ENCODE measurements at regions not wholly inside any gene's neighbourhood (a gene's known extent, or its start where the extent isn't known, plus 50 kb on each side); places are given as distances from the start of the nearest gene placed in this dataset.

- peak overlapping the region in 1 of 2 donors; percentile 1 for H3K27ac ChIP-seq
Observed at GRCh38 chr12:19018302-19018970, 111.1 kb upstream of the PLEKHA5 start.

GRCh38 chr12:19021240-19021639 lies 108.3 kb upstream of the PLEKHA5 start:
- H3K4me3 ChIP-seq: no peak overlapping the region
- no peak for TF ChIP-seq CTCF (IDR thresholded peaks at IDR 0.05)
- H3K9me3 ChIP-seq: no peaks in the 10 kb centered on the region
- no peak overlapping the region for H3K27ac ChIP-seq
- no peak for DNase-seq (ENCODE audit: low spot score)
- H3K27me3 ChIP-seq: no peaks in the 10 kb centered on the region
- no peaks in the 10 kb centered on the region for H3K4me1 ChIP-seq
- H3K36me3 ChIP-seq: no peaks in the 10 kb centered on the region

More at GRCh38 chr12:19018302-19018970, 111.1 kb upstream of the PLEKHA5 start:
- Histone ChIP-seq H3K4me3 (no peak overlapping the region), H3K27me3 (no peaks in the 10 kb centered on the region), H3K9me3 (no peaks in the 10 kb centered on the region), H3K4me1 (no peaks in the 10 kb centered on the region), H3K36me3 (no peaks in the 10 kb centered on the region)
- no peak for DNase-seq (ENCODE audit: low spot score)
- no peak for TF ChIP-seq CTCF (IDR thresholded peaks at IDR 0.05)

DNA sequence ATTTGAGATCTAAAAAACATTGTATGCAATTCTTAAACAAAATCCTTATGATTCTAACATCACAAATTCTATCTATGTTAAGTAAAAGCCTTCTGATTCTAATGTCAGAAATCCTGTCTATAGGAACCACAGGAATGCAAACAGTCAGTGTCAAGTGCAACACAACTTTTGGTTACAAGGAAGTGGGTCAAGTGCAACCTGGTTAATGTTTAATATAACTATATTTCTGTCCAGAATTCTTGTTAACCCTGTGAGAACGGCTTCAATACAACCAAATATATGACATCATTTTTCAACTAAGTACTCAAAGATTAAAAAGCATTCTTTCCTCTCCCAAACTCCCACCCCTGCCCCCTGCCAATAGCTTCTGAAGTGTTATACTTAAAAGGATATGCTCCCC lies 107.9 kb upstream of the PLEKHA5 start:
- Histone ChIP-seq H3K9me3 (no peaks in the 10 kb centered on the region), H3K4me3 (no peak overlapping the region), H3K4me1 (no peaks in the 10 kb centered on the region), H3K36me3 (no peaks in the 10 kb centered on the region), H3K27me3 (no peaks in the 10 kb centered on the region), H3K27ac (no peak overlapping the region)
- no peak for DNase-seq (ENCODE audit: low spot score)
- TF ChIP-seq CTCF (IDR thresholded peaks at IDR 0.05): no peak

GRCh38 chr12:19025582-19025981 lies 104.0 kb upstream of the PLEKHA5 start:
- DNase-seq (ENCODE audit: low spot score): no peak
- Histone ChIP-seq H3K4me3 (no peak overlapping the region), H3K27me3 (no peaks in the 10 kb centered on the region), H3K36me3 (no peaks in the 10 kb centered on the region), H3K4me1 (no peaks in the 10 kb centered on the region), H3K27ac (no peak overlapping the region), H3K9me3 (no peaks in the 10 kb centered on the region)
- TF ChIP-seq CTCF (IDR thresholded peaks at IDR 0.05): no peak

GRCh38 chr12:19026034-19026433 lies 103.5 kb upstream of the PLEKHA5 start:
- DNase-seq (ENCODE audit: low spot score): no peak
- TF ChIP-seq CTCF (IDR thresholded peaks at IDR 0.05): no peak
- no peaks in the 10 kb centered on the region for H3K4me1 ChIP-seq
- no peak overlapping the region for H3K27ac ChIP-seq
- no peak overlapping the region for H3K4me3 ChIP-seq
- H3K27me3 ChIP-seq: no peaks in the 10 kb centered on the region
- H3K36me3 ChIP-seq: no peaks in the 10 kb centered on the region
- no peaks in the 10 kb centered on the region for H3K9me3 ChIP-seq
